ENCODE measurements at regions not wholly inside any gene's neighbourhood (a gene's known extent, or its start where the extent isn't known, plus 50 kb on each side); places are given as distances from the start of the nearest gene placed in this dataset.

GRCh38 chr12:72135021-72135301, 137.2 kb upstream of the TRHDE start:
- ATAC-seq: no peak
- Mint-ChIP-seq H3K27ac (no peak overlapping the region), H3K9me3 (peaks cover 12% of the 10 kb centered on the region; the same call in 1 of the 2 replicates), H3K27me3 (ENCODE audit: low read depth) (no peaks in the 10 kb centered on the region), H3K4me1 (peaks cover 44% of the 10 kb centered on the region), H3K4me3 (no peak overlapping the region), H3K36me3 (no peaks in the 10 kb centered on the region)
- CTCF ChIA-PET: interaction anchor here (1.1 to 1.3 kb wide), 2 partner anchors 10 to 130 kb away, joined by 3 to 4 read pairs; no protein-coding TSS in a partner anchor
- POLR2A ChIA-PET: no interaction called here
- TF ChIP-seq ZNF396 (CRISPR knock-in tag; IDR thresholded peaks at IDR 0.05; ENCODE audit: borderline replicate concordance) (no peak), ZNF416 (CRISPR knock-in tag; IDR thresholded peaks at IDR 0.05) (no peak), CBFB (CRISPR knock-in tag; IDR thresholded peaks at IDR 0.05; ENCODE audit: low read depth) (no peak), ATF1 (CRISPR knock-in tag; IDR thresholded peaks at IDR 0.05) (no peak), ZNF671 (CRISPR knock-in tag; IDR thresholded peaks at IDR 0.05) (no peak), FOXJ3 (CRISPR knock-in tag; IDR thresholded peaks at IDR 0.05; ENCODE audit: borderline replicate concordance) (no peak), ZNF425 (CRISPR knock-in tag; conservative IDR thresholded peaks at IDR 0.05) (no peak)
- TF ChIP-seq, protein P1, sequence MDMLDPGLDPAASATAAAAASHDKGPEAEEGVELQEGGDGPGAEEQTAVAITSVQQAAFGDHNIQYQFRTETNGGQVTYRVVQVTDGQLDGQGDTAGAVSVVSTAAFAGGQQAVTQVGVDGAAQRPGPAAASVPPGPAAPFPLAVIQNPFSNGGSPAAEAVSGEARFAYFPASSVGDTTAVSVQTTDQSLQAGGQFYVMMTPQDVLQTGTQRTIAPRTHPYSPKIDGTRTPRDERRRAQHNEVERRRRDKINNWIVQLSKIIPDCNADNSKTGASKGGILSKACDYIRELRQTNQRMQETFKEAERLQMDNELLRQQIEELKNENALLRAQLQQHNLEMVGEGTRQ (CRISPR knock-in tag; IDR thresholded peaks at IDR 0.05): no peak
- no peak for DNase-seq (ENCODE audit: low spot score)

DNA sequence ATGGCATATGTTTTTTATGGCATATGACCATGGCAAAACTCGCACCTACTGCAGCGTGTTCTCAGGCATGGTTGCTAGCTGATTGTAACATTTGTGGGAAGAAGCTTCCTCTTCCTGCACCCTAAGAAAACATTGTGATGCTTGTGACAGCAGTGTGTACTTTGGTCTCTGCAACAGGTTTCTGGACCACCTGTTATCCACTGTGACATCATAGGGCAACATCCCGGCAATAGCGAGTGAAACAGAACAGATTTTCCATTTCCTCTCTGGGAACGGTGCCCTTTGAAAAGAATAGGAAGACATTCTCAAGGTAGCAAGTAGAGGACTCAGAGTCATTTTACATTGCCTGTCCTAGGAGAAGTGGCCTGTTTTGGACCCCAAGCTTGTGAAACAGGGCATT, 135.4 kb upstream of the TRHDE start:
- ATAC-seq: no peak
- H3K36me3 Mint-ChIP-seq: no peaks in the 10 kb centered on the region
- peaks cover 12% of the 10 kb centered on the region; the same call in 1 of the 2 replicates for H3K9me3 Mint-ChIP-seq
- H3K4me3 Mint-ChIP-seq: no peak overlapping the region
- no peaks in the 10 kb centered on the region for H3K27me3 Mint-ChIP-seq (ENCODE audit: low read depth)
- TF ChIP-seq HMGA2 (CRISPR knock-in tag; IDR thresholded peaks at IDR 0.05): no peak
- no peak for TF ChIP-seq ETV6 (CRISPR knock-in tag; IDR thresholded peaks at IDR 0.05)
- no peak for TF ChIP-seq ZNF317 (CRISPR knock-in tag; IDR thresholded peaks at IDR 0.05; ENCODE audit: borderline replicate concordance, low read depth)
- CTCF ChIA-PET: no interaction called here
- no peak for DNase-seq (ENCODE audit: low spot score)
- no peak overlapping the region for H3K27ac Mint-ChIP-seq
- peaks cover 48% of the 10 kb centered on the region for H3K4me1 Mint-ChIP-seq
- POLR2A ChIA-PET: no interaction called here

- H3K9me3 Mint-ChIP-seq: peaks cover 29% of the 10 kb centered on the region
- H3K27ac Mint-ChIP-seq: no peak overlapping the region
- TF ChIP-seq ATF3 (CRISPR knock-in tag; conservative IDR thresholded peaks at IDR 0.05) (no peak), STAT6 (CRISPR knock-in tag; conservative IDR thresholded peaks at IDR 0.05; ENCODE audit: low read depth) (no peak), GABPB1 (CRISPR knock-in tag; IDR thresholded peaks at IDR 0.05) (no peak), NFE2L1 (CRISPR knock-in tag; IDR thresholded peaks at IDR 0.05) (no peak), NFATC4 (CRISPR knock-in tag; IDR thresholded peaks at IDR 0.05) (no peak)
- H3K27me3 Mint-ChIP-seq (ENCODE audit: low read depth): no peaks in the 10 kb centered on the region; the same call in 1 of the 2 replicates
- ATAC-seq (no peak), DNase-seq (ENCODE audit: low spot score) (no peak)
- POLR2A ChIA-PET: no interaction called here
- peaks cover 39% of the 10 kb centered on the region for H3K4me1 Mint-ChIP-seq
- peaks cover 3% of the 10 kb centered on the region for H3K36me3 Mint-ChIP-seq
- H3K4me3 Mint-ChIP-seq: no peak overlapping the region
- CTCF ChIA-PET: no interaction called here
Measured at GRCh38 chr12:72139411-72139810, 132.8 kb upstream of the TRHDE start.

Data from WTC11 (cell line).